ENCODE measurements at regions not wholly inside any gene's neighbourhood (a gene's known extent, or its start where the extent isn't known, plus 50 kb on each side); places are given as distances from the start of the nearest gene placed in this dataset.
A peak's percentile ranks its signal among the peaks of the same experiment; 100 is the strongest.

- no peak for DNase-seq (ENCODE audit: low read depth, low spot score)
- H3K4me3 ChIP-seq (ENCODE audit: low read depth, low read length): no peak overlapping the region
- CTCF ChIA-PET: no interaction called here
- POLR2A ChIA-PET: no interaction called here
- no peak for TF ChIP-seq CTCF (IDR thresholded peaks at IDR 0.05; ENCODE audit: insufficient read depth, low read length, missing control alignments)
Measured at GRCh38 chr5:75002271-75002670, 50.1 kb downstream of the GCNT4 start.

- H3K4me3 ChIP-seq (ENCODE audit: low read depth, low read length): no peak overlapping the region
- ChIA-PET POLR2A (no interaction called here), CTCF (no interaction called here)
- TF ChIP-seq CTCF (IDR thresholded peaks at IDR 0.05; ENCODE audit: insufficient read depth, low read length, missing control alignments): no peak
- no peak for DNase-seq (ENCODE audit: low read depth, low spot score)
Measured at GRCh38 chr5:74995926-74996325, 56.4 kb downstream of the GCNT4 start.

GRCh38 chr5:74994826-74995225 is 57.5 kb downstream of the GCNT4 start:
- no peak overlapping the region for H3K4me3 ChIP-seq (ENCODE audit: low read depth, low read length)
- CTCF ChIA-PET: interaction anchor here (1.7 kb wide), 1 partner anchor 9 kb away, joined by 4 read pairs; no protein-coding TSS in a partner anchor
- TF ChIP-seq CTCF (IDR thresholded peaks at IDR 0.05; ENCODE audit: insufficient read depth, low read length, missing control alignments): no peak
- DNase-seq (ENCODE audit: low read depth, low spot score): no peak
- POLR2A ChIA-PET: no interaction called here

- ChIA-PET POLR2A (no interaction called here), CTCF (interaction anchor here (1.7 kb wide), 1 partner anchor 10 kb away, joined by 4 read pairs; no protein-coding TSS in a partner anchor)
- no peak overlapping the region for H3K4me3 ChIP-seq (ENCODE audit: low read depth, low read length)
- no peak for TF ChIP-seq CTCF (IDR thresholded peaks at IDR 0.05; ENCODE audit: insufficient read depth, low read length, missing control alignments)
- peak; percentile 17 for DNase-seq (ENCODE audit: low read depth, low spot score)
Measured at GRCh38 chr5:74993743-74994142, 58.6 kb downstream of the GCNT4 start.

- CTCF ChIA-PET: no interaction called here
- no peak for TF ChIP-seq CTCF (IDR thresholded peaks at IDR 0.05; ENCODE audit: insufficient read depth, low read length, missing control alignments)
- POLR2A ChIA-PET: no interaction called here
Measured at GRCh38 chr5:74992791-74993190, 59.6 kb downstream of the GCNT4 start.

GRCh38 chr5:74991522-74991921 is 60.8 kb downstream of the GCNT4 start:
- DNase-seq (ENCODE audit: low read depth, low spot score): no peak
- ChIA-PET CTCF (interaction anchor here (1.3 kb wide), 1 partner anchor 66 kb away, joined by 3 read pairs; no protein-coding TSS in a partner anchor), POLR2A (no interaction called here)
- no peak for TF ChIP-seq CTCF (IDR thresholded peaks at IDR 0.05; ENCODE audit: insufficient read depth, low read length, missing control alignments)
- no peak overlapping the region for H3K4me3 ChIP-seq (ENCODE audit: low read depth, low read length)

More at GRCh38 chr5:74992791-74993190, 59.6 kb downstream of the GCNT4 start:
- H3K4me3 ChIP-seq (ENCODE audit: low read depth, low read length): no peak overlapping the region
- no peak for DNase-seq (ENCODE audit: low read depth, low spot score)

All from AG04449 (cell line).